Duodenal mucosa (tissue), 2 donors: ENCODE measurements at regions not wholly inside any gene's neighbourhood (a gene's known extent, or its start where the extent isn't known, plus 50 kb on each side); places are given as distances from the start of the nearest gene placed in this dataset.

Experiments
- H3K27ac ChIP-seq: one replicate; pipeline ENCODE4 v1.7.0; 2013; ENCODE audit warnings: low read depth, low read length
- H3K27me3 ChIP-seq, 2 donors: one replicate each; pipeline ENCODE4 v1.7.0; 2013; ENCODE audit warnings: low read length in 2 of 2, control low read depth in 1 of 2; ENCODE audit not compliant: insufficient read depth in 2 of 2, control insufficient read depth in 1 of 2
- H3K36me3 ChIP-seq, 2 donors: one replicate each; pipeline ENCODE4 v1.7.0; 2013; ENCODE audit warnings: low read length in 2 of 2, control low read depth in 1 of 2; ENCODE audit not compliant: insufficient read depth in 2 of 2, control insufficient read depth in 1 of 2
- H3K4me1 ChIP-seq, 2 donors: one replicate each; pipeline ENCODE4 v1.7.0; 2013; ENCODE audit warnings: low read length in 2 of 2, control low read depth in 1 of 2; ENCODE audit not compliant: insufficient read depth in 2 of 2, control insufficient read depth in 1 of 2
- H3K4me3 ChIP-seq, 2 donors: one replicate each; pipeline ENCODE4 v1.7.0; 2013; ENCODE audit warnings: low read length in 2 of 2, low read depth in 1 of 2
- H3K9ac ChIP-seq, 2 donors: one replicate each; pipeline ENCODE4 v1.7.0; 2013; ENCODE audit warnings: low read length in 2 of 2, low read depth in 1 of 2
- H3K9me3 ChIP-seq, 2 donors: one replicate each; pipeline ENCODE4 v1.7.0; 2013; ENCODE audit warnings: low read length in 2 of 2, control low read depth in 1 of 2; ENCODE audit not compliant: control insufficient read depth in 1 of 2

GRCh38 chr21:27837936-27838335 lies 871.0 kb upstream of the ADAMTS5 start:
- no peak overlapping the region for H3K9ac ChIP-seq
- no peak overlapping the region for H3K4me3 ChIP-seq
- H3K36me3 ChIP-seq, result no peaks in the 10 kb centered on the region
- no peaks in the 10 kb centered on the region for H3K27me3 ChIP-seq
- no peak overlapping the region for H3K27ac ChIP-seq
- no peaks in the 10 kb centered on the region for H3K4me1 ChIP-seq
- H3K9me3 ChIP-seq, result peaks cover 0 to 2% of the 10 kb centered on the region in 2 donors

- Histone ChIP-seq H3K27ac (no peak overlapping the region), H3K9me3 (no peaks in the 10 kb centered on the region), H3K4me3 (no peak overlapping the region), H3K36me3 (no peaks in the 10 kb centered on the region), H3K9ac (no peak overlapping the region), H3K27me3 (no peaks in the 10 kb centered on the region), H3K4me1 (no peaks in the 10 kb centered on the region)
Measured at GRCh38 chr21:27833298-27833697, 866.4 kb upstream of the ADAMTS5 start.

- no peaks in the 10 kb centered on the region for H3K27me3 ChIP-seq
- no peaks in the 10 kb centered on the region for H3K4me1 ChIP-seq
- no peak overlapping the region for H3K27ac ChIP-seq
- no peak overlapping the region for H3K4me3 ChIP-seq
- no peak overlapping the region for H3K9ac ChIP-seq
- H3K9me3 ChIP-seq, result no peaks in the 10 kb centered on the region
- H3K36me3 ChIP-seq, result no peaks in the 10 kb centered on the region
Measured at GRCh38 chr21:27831816-27832569, 865.1 kb upstream of the ADAMTS5 start.

GRCh38 chr21:27831177-27831576 lies 864.3 kb upstream of the ADAMTS5 start:
- Histone ChIP-seq H3K9ac (no peak overlapping the region), H3K27me3 (no peaks in the 10 kb centered on the region), H3K27ac (no peak overlapping the region), H3K36me3 (no peaks in the 10 kb centered on the region), H3K9me3 (no peaks in the 10 kb centered on the region), H3K4me1 (no peaks in the 10 kb centered on the region), H3K4me3 (no peak overlapping the region)

- Histone ChIP-seq H3K36me3 (no peaks in the 10 kb centered on the region), H3K27me3 (no peaks in the 10 kb centered on the region), H3K4me1 (no peaks in the 10 kb centered on the region), H3K9ac (no peak overlapping the region), H3K9me3 (no peaks in the 10 kb centered on the region), H3K27ac (no peak overlapping the region), H3K4me3 (no peak overlapping the region)
Measured at GRCh38 chr21:27827972-27828371, 861.1 kb upstream of the ADAMTS5 start.

- Histone ChIP-seq H3K27ac (no peak overlapping the region), H3K4me3 (no peak overlapping the region), H3K27me3 (no peaks in the 10 kb centered on the region), H3K36me3 (no peaks in the 10 kb centered on the region), H3K9ac (no peak overlapping the region), H3K9me3 (no peaks in the 10 kb centered on the region), H3K4me1 (no peaks in the 10 kb centered on the region)
Measured at GRCh38 chr21:27825035-27825434, 858.1 kb upstream of the ADAMTS5 start.

- no peak overlapping the region for H3K27ac ChIP-seq
- H3K9ac ChIP-seq, result no peak overlapping the region
- H3K4me1 ChIP-seq, result no peaks in the 10 kb centered on the region
- H3K4me3 ChIP-seq, result no peak overlapping the region
- no peaks in the 10 kb centered on the region for H3K36me3 ChIP-seq
- no peaks in the 10 kb centered on the region for H3K27me3 ChIP-seq
- no peaks in the 10 kb centered on the region for H3K9me3 ChIP-seq
Measured at GRCh38 chr21:27823652-27824201, 856.8 kb upstream of the ADAMTS5 start.

- H3K36me3 ChIP-seq, result no peaks in the 10 kb centered on the region
- H3K27ac ChIP-seq, result no peak overlapping the region
- no peak overlapping the region for H3K4me3 ChIP-seq
- H3K27me3 ChIP-seq, result no peaks in the 10 kb centered on the region
- H3K9ac ChIP-seq, result no peak overlapping the region
- no peaks in the 10 kb centered on the region for H3K9me3 ChIP-seq
- no peaks in the 10 kb centered on the region for H3K4me1 ChIP-seq
Measured at GRCh38 chr21:27820342-27820741, 853.5 kb upstream of the ADAMTS5 start.

GRCh38 chr21:27819299-27819698 lies 852.4 kb upstream of the ADAMTS5 start:
- no peaks in the 10 kb centered on the region for H3K4me1 ChIP-seq
- no peak overlapping the region for H3K4me3 ChIP-seq
- no peaks in the 10 kb centered on the region for H3K27me3 ChIP-seq
- H3K9ac ChIP-seq, result no peak overlapping the region
- H3K9me3 ChIP-seq, result no peaks in the 10 kb centered on the region
- H3K36me3 ChIP-seq, result no peaks in the 10 kb centered on the region
- no peak overlapping the region for H3K27ac ChIP-seq

GRCh38 chr21:27818847-27819246 lies 852.0 kb upstream of the ADAMTS5 start:
- Histone ChIP-seq H3K9ac (no peak overlapping the region), H3K27me3 (no peaks in the 10 kb centered on the region), H3K4me1 (no peaks in the 10 kb centered on the region), H3K9me3 (no peaks in the 10 kb centered on the region), H3K27ac (no peak overlapping the region), H3K4me3 (no peak overlapping the region), H3K36me3 (no peaks in the 10 kb centered on the region)
